ENCODE measurements at regions not wholly inside any gene's neighbourhood (a gene's known extent, or its start where the extent isn't known, plus 50 kb on each side); places are given as distances from the start of the nearest gene placed in this dataset.

DNA sequence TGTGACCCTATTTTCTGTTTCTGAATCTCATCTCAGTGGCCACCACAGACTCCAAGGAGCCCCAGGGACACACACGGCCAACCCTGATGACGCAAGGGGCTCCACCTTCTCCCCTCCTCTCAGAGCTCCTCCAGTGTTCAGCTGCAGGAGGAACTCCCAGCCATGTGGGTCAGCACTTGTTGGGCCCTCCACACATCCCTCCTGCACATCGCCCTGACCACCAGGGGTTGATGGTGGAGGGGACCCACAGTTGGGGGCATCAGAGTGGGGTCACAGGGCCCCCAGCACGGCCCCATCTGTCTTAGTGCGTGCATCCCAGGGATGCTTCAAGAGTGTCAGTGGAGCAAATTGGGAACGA, 499.6 kb downstream of the BRD1 start:
- H3K4me3 ChIP-seq (ENCODE audit: low read depth, low read length), result no peak overlapping the region
- no peak overlapping the region for H3K27ac ChIP-seq (ENCODE audit: extremely low read depth, low read depth, low read length)
- CTCF ChIA-PET, result interaction anchor here (0.6 kb wide), 1 partner anchor 10 kb away, joined by 3 read pairs; no protein-coding TSS in a partner anchor
- no peaks in the 10 kb centered on the region for H3K4me1 ChIP-seq (ENCODE audit: control insufficient read depth, insufficient read depth, low read length)
- TF ChIP-seq ZNF311 (tag by site-specific recombination; IDR thresholded peaks at IDR 0.05; ENCODE audit: borderline replicate concordance) (no peak), GLI2 (tag by site-specific recombination; IDR thresholded peaks at IDR 0.05; ENCODE audit: borderline replicate concordance, low read depth) (no peak), KLF10 (tag by site-specific recombination; IDR thresholded peaks at IDR 0.05) (no peak), MZF1 (tag by site-specific recombination; IDR thresholded peaks at IDR 0.05; ENCODE audit: borderline replicate concordance) (no peak), ZNF132 (tag by site-specific recombination; IDR thresholded peaks at IDR 0.05; ENCODE audit: borderline replicate concordance) (no peak), YY1 (tag by site-specific recombination; IDR thresholded peaks at IDR 0.05) (no peak), GLI4 (tag by site-specific recombination; IDR thresholded peaks at IDR 0.05) (no peak), ZNF596 (tag by site-specific recombination; IDR thresholded peaks at IDR 0.05) (no peak), KLF1 (tag by site-specific recombination; IDR thresholded peaks at IDR 0.05) (no peak), ZNF394 (tag by site-specific recombination; IDR thresholded peaks at IDR 0.05; ENCODE audit: borderline replicate concordance) (no peak), ZNF121 (tag by site-specific recombination; IDR thresholded peaks at IDR 0.05) (no peak)
- TF ChIP-seq, protein P1, sequence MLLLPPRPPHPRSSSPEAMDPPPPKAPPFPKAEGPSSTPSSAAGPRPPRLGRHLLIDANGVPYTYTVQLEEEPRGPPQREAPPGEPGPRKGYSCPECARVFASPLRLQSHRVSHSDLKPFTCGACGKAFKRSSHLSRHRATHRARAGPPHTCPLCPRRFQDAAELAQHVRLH (tag by site-specific recombination; IDR thresholded peaks at IDR 0.05), result no peak
- TF ChIP-seq, protein P2, sequence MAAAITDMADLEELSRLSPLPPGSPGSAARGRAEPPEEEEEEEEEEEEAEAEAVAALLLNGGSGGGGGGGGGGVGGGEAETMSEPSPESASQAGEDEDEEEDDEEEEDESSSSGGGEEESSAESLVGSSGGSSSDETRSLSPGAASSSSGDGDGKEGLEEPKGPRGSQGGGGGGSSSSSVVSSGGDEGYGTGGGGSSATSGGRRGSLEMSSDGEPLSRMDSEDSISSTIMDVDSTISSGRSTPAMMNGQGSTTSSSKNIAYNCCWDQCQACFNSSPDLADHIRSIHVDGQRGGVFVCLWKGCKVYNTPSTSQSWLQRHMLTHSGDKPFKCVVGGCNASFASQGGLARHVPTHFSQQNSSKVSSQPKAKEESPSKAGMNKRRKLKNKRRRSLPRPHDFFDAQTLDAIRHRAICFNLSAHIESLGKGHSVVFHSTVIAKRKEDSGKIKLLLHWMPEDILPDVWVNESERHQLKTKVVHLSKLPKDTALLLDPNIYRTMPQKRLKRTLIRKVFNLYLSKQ (tag by site-specific recombination; IDR thresholded peaks at IDR 0.05; ENCODE audit: borderline replicate concordance), result no peak
- TF ChIP-seq, protein P3, sequence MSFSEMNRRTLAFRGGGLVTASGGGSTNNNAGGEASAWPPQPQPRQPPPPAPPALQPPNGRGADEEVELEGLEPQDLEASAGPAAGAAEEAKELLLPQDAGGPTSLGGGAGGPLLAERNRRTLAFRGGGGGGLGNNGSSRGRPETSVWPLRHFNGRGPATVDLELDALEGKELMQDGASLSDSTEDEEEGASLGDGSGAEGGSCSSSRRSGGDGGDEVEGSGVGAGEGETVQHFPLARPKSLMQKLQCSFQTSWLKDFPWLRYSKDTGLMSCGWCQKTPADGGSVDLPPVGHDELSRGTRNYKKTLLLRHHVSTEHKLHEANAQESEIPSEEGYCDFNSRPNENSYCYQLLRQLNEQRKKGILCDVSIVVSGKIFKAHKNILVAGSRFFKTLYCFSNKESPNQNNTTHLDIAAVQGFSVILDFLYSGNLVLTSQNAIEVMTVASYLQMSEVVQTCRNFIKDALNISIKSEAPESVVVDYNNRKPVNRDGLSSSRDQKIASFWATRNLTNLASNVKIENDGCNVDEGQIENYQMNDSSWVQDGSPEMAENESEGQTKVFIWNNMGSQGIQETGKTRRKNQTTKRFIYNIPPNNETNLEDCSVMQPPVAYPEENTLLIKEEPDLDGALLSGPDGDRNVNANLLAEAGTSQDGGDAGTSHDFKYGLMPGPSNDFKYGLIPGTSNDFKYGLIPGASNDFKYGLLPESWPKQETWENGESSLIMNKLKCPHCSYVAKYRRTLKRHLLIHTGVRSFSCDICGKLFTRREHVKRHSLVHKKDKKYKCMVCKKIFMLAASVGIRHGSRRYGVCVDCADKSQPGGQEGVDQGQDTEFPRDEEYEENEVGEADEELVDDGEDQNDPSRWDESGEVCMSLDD (tag by site-specific recombination; IDR thresholded peaks at IDR 0.05), result no peak
- TF ChIP-seq, protein P4, sequence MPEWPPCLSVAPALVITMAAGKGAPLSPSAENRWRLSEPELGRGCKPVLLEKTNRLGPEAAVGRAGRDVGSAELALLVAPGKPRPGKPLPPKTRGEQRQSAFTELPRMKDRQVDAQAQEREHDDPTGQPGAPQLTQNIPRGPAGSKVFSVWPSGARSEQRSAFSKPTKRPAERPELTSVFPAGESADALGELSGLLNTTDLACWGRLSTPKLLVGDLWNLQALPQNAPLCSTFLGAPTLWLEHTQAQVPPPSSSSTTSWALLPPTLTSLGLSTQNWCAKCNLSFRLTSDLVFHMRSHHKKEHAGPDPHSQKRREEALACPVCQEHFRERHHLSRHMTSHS (tag by site-specific recombination; IDR thresholded peaks at IDR 0.05), result no peak
- H3K36me3 ChIP-seq (ENCODE audit: control insufficient read depth in 2 of 2, insufficient read depth in 1 of 2, low read length in 2 of 2), result no peaks in the 10 kb centered on the region
- POLR2A ChIA-PET, result no interaction called here
- H3K9me3 ChIP-seq (ENCODE audit: control insufficient read depth, insufficient read depth, low read depth, low read length), result no peaks in the 10 kb centered on the region

DNA sequence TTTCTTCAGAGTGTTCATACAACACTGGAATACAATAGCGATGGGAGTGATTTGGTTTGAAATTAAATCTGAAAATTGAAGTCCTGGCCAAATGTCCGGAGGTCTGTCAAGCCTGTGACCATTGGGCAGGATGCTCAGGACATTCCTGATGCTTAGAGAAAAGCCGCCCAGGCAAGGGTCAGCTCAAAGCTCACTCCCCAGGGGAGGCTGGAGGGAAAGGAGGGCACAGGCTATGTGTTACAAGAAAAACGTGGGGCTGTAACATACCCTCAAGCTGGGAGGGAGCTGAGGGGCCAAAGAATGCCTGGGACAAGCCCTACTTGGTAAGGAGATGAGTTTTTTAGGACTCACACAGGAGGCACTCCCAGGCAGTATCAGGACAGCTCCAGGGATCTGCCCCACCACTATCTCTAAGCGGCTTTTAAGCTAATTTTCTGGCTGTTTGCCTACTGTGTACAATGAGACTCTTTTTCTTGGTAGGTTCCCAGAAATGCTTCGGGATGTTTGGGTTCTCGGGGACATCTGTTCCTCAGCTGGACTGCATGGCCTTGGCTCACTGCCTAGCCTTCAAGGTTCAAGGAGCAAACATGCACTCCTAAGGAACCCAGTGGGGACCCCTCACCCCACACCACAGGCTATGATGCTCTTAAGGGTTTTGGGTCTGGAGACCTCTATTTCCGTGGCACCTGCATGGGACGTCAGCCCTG, 500.1 kb downstream of the BRD1 start:
- no peak overlapping the region for H3K4me3 ChIP-seq (ENCODE audit: low read depth, low read length)
- H3K4me1 ChIP-seq (ENCODE audit: control insufficient read depth, insufficient read depth, low read length), result no peaks in the 10 kb centered on the region
- H3K27ac ChIP-seq (ENCODE audit: extremely low read depth, low read depth, low read length), result no peak overlapping the region
- CTCF ChIA-PET, result interaction anchor here (0.6 kb wide), 1 partner anchor 10 kb away, joined by 3 read pairs; no protein-coding TSS in a partner anchor
- H3K36me3 ChIP-seq (ENCODE audit: control insufficient read depth in 2 of 2, insufficient read depth in 1 of 2, low read length in 2 of 2), result no peaks in the 10 kb centered on the region
- POLR2A ChIA-PET, result no interaction called here
- TF ChIP-seq, protein P5, sequence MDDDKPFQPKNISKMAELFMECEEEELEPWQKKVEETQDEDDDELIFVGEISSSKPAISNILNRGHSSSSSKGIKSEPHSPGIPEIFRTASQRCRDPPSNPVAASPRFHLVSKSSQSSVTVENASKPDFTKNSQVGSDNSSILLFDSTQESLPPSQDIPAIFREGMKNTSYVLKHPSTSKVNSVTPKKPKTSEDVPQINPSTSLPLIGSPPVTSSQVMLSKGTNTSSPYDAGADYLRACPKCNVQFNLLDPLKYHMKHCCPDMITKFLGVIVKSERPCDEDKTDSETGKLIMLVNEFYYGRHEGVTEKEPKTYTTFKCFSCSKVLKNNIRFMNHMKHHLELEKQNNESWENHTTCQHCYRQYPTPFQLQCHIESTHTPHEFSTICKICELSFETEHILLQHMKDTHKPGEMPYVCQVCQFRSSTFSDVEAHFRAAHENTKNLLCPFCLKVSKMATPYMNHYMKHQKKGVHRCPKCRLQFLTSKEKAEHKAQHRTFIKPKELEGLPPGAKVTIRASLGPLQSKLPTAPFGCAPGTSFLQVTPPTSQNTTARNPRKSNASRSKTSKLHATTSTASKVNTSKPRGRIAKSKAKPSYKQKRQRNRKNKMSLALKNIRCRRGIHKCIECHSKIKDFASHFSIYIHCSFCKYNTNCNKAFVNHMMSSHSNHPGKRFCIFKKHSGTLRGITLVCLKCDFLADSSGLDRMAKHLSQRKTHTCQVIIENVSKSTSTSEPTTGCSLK (tag by site-specific recombination; IDR thresholded peaks at IDR 0.05), result no peak
- TF ChIP-seq TCF7L2 (IDR thresholded peaks at IDR 0.05; ENCODE audit: borderline replicate concordance, low read depth, low read length), result no peak
- TF ChIP-seq ZNF529 (tag by site-specific recombination; IDR thresholded peaks at IDR 0.05; ENCODE audit: insufficient replicate concordance), result no peak
- TF ChIP-seq ZNF121 (tag by site-specific recombination; IDR thresholded peaks at IDR 0.05), result no peak
- H3K9me3 ChIP-seq (ENCODE audit: control insufficient read depth, insufficient read depth, low read depth, low read length), result no peaks in the 10 kb centered on the region
